ENCODE measurements at regions not wholly inside any gene's neighbourhood (a gene's known extent, or its start where the extent isn't known, plus 50 kb on each side); places are given as distances from the start of the nearest gene placed in this dataset.

DNA sequence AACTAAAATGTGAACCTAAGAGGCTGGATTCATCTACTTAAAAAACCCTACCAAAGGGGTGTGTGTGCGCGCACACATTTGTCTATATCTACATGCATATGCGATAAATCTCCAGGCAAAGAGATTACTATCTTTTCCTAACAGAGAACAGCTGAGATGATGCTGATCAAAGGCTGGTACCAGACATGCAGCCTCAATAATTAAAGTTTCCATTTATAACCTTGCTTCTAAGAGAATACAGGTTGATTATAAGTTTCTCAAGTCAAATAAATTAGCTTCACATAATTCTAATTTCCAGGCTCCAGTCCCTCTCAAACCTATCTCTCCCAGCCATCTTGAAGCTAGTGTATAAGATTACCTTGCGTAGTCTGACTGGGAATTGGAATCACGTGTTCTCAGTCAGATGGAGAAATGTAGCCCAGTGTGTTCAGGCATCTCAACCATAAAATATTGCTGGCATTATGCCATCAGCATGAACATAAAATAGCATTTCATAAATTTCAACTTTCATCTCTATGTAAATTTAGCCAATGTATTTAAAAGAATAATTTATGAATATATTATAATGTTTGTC lies 1062.0 kb downstream of the XPNPEP1 start:
- DNase-seq (ENCODE audit: low read depth in 1 of 2, low spot score in 2 of 2) (no peak), FAIRE-seq (no peak)
- Histone ChIP-seq H2BK5ac (ENCODE audit: low read depth, low read length) (no peak overlapping the region), H4K20me1 (replicated peaks in 1 of 2; ENCODE audit: control insufficient read depth in 1 of 2, insufficient read depth in 2 of 2, low read length in 2 of 2) (no peaks in the 10 kb centered on the region), H2AFZ (ENCODE audit: low read length) (no peak overlapping the region), H3K4me2 (ENCODE audit: insufficient read depth in 1 of 2, low read depth in 2 of 2, low read length in 2 of 2) (no peak overlapping the region), H3K18ac (ENCODE audit: extremely low read depth, low read length) (no peak overlapping the region), H3K4me1 (replicated peaks in 1 of 4; ENCODE audit: control insufficient read depth in 3 of 4, insufficient read depth in 4 of 4, low read length in 3 of 4) (no peaks in the 10 kb centered on the region), H3K9ac (replicated peaks in 1 of 4; ENCODE audit: extremely low read depth in 1 of 4, low read depth in 3 of 4, low read length in 3 of 4) (no peak overlapping the region), H3K27me3 (replicated peaks in 1 of 4; ENCODE audit: control insufficient read depth in 3 of 4, extremely low read depth in 1 of 4, insufficient read depth in 3 of 4, low read length in 3 of 4) (no peaks in the 10 kb centered on the region), H3K4me3 (ENCODE audit: extremely low read depth in 1 of 4, insufficient read depth in 2 of 4, low read depth in 3 of 4, low read length in 4 of 4) (no peak overlapping the region), H3K14ac (ENCODE audit: insufficient read length) (no peak overlapping the region), H2BK120ac (replicated peaks; ENCODE audit: low read depth, low read length) (no peak overlapping the region), H3K79me2 (ENCODE audit: control insufficient read depth in 1 of 2, insufficient read depth in 2 of 2, low read length in 2 of 2) (no peaks in the 10 kb centered on the region), H3K4ac (replicated peaks; ENCODE audit: insufficient read length, low read depth, low read length) (no peak overlapping the region), H2BK15ac (ENCODE audit: low read length) (no peak overlapping the region), H4K5ac (ENCODE audit: insufficient read length, low read depth, low read length) (no peak overlapping the region), H2AK5ac (ENCODE audit: low read depth, low read length) (no peak overlapping the region), H3K79me1 (ENCODE audit: low read depth, low read length) (no peaks in the 10 kb centered on the region), H3K27ac (ENCODE audit: low read depth, low read length) (no peak overlapping the region), H4K91ac (replicated peaks; ENCODE audit: insufficient read length, low read length) (no peak overlapping the region), H3K9me3 (ENCODE audit: insufficient read depth in 2 of 2, low read depth in 1 of 2, low read length in 1 of 2) (no peaks in the 10 kb centered on the region), H3K36me3 (ENCODE audit: control insufficient read depth in 2 of 4, insufficient read depth in 4 of 4, low read length in 3 of 4) (no peaks in the 10 kb centered on the region), H3K23ac (ENCODE audit: insufficient read length) (no peak overlapping the region), H3K23me2 (ENCODE audit: low read depth, low read length) (no peaks in the 10 kb centered on the region), H2BK20ac (ENCODE audit: low read length) (no peak overlapping the region), H2BK12ac (ENCODE audit: low read depth, low read length) (no peak overlapping the region), H3K56ac (replicated peaks; ENCODE audit: insufficient read length, low read depth, low read length) (no peak overlapping the region), H4K8ac (ENCODE audit: extremely low read depth, insufficient read depth, low read length) (no peak overlapping the region)
- TF ChIP-seq BCL11A (IDR thresholded peaks at IDR 0.05; ENCODE audit: low read depth in 2 of 2, low read length in 2 of 2) (no peak), SP1 (IDR thresholded peaks at IDR 0.05; ENCODE audit: low read depth, low read length) (no peak), SUZ12 (IDR thresholded peaks at IDR 0.05; ENCODE audit: low read length) (no peak), SIRT6 (IDR thresholded peaks at IDR 0.05; ENCODE audit: low read length) (no peak), POU5F1 (IDR thresholded peaks at IDR 0.05; ENCODE audit: low read depth, low read length) (no peak), BACH1 (IDR thresholded peaks at IDR 0.05; ENCODE audit: low read length) (no peak), GTF2F1 (IDR thresholded peaks at IDR 0.05; ENCODE audit: borderline replicate concordance, low read depth, low read length) (no peak), FOSL1 (IDR thresholded peaks at IDR 0.05; ENCODE audit: insufficient read depth, low read depth, low read length) (no peak), POLR2AphosphoS5 (IDR thresholded peaks at IDR 0.05; ENCODE audit: low read depth, low read length) (no peak), HDAC6 (IDR thresholded peaks at IDR 0.05; ENCODE audit: low read depth, low read length) (no peak)
- CTCF ChIA-PET (ENCODE audit: partially characterized antibody), result interaction anchor here (0.6 to 1.2 kb wide), 4 partner anchors 9 to 505 kb away, joined by 3 to 4 read pairs (median 4); no protein-coding TSS in a partner anchor
- POLR2A ChIA-PET (ENCODE audit: partially characterized antibody), result no interaction called here
- WGBS, 2 experiments (ENCODE audit: extremely low coverage in 1 of 2, insufficient coverage in 1 of 2, insufficient read length in 1 of 2, insufficient replicate concordance in 2 of 2, low coverage in 1 of 2, low lambda C conversion rate in 2 of 2, missing lambda C conversion rate in 1 of 2), result 93% methylated on average over 5 of the region's 5 CpGs; no CpG with 5 or more reads in 1 of the 2 experiments
